NCI-H526 (cell line): ENCODE measurements at regions not wholly inside any gene's neighbourhood (a gene's known extent, or its start where the extent isn't known, plus 50 kb on each side); places are given as distances from the start of the nearest gene placed in this dataset.
"Not testable (repeated sequence)": the region's sequence is repeated elsewhere in the genome, so short reads cannot be mapped to it uniquely, and the experiment has no call there.

ENCODE experiments used
- DNase-seq, 2 experiments: peaks; one replicate each; lab custom pipeline; 2025; lab: John Stamatoyannopoulos, UW

- DNase-seq = not testable (repeated sequence)
These were observed 93.9 kb upstream of the TCF21 start for GRCh38 chr6:133795051-133795450.

GRCh38 chr6:133796235-133796634 lies 92.7 kb upstream of the TCF21 start:
- no peak for DNase-seq

GRCh38 chr6:133799043-133799442 lies 89.9 kb upstream of the TCF21 start:
- no peak for DNase-seq

GRCh38 chr6:133802861-133803260 lies 86.1 kb upstream of the TCF21 start:
- no peak for DNase-seq

- no peak for DNase-seq
These were observed 84.6 kb upstream of the TCF21 start for GRCh38 chr6:133804265-133804664.

- DNase-seq = no peak
These were observed 83.0 kb upstream of the TCF21 start for GRCh38 chr6:133805876-133806275.

GRCh38 chr6:133806382-133807140 lies 82.4 kb upstream of the TCF21 start:
- no peak for DNase-seq

GRCh38 chr6:133807501-133807900 lies 81.4 kb upstream of the TCF21 start:
- DNase-seq = no peak

- no peak for DNase-seq
These were observed 79.5 kb upstream of the TCF21 start for GRCh38 chr6:133809406-133809805.

- no peak for DNase-seq
These were observed 77.4 kb upstream of the TCF21 start for GRCh38 chr6:133811557-133811956.

- DNase-seq = not testable (repeated sequence)
These were observed 76.5 kb upstream of the TCF21 start for GRCh38 chr6:133812446-133812845.

- DNase-seq = no peak
These were observed 74.7 kb upstream of the TCF21 start for GRCh38 chr6:133814238-133814637.

GRCh38 chr6:133814797-133815196 lies 74.1 kb upstream of the TCF21 start:
- DNase-seq = no peak

- DNase-seq = no peak
These were observed 73.6 kb upstream of the TCF21 start for GRCh38 chr6:133815313-133815712.

- no peak for DNase-seq
These were observed 72.7 kb upstream of the TCF21 start for GRCh38 chr6:133816171-133816570.

- DNase-seq = peak in 1 of 2 experiments; percentile 47
These were observed 71.4 kb upstream of the TCF21 start for GRCh38 chr6:133817460-133818047.

GRCh38 chr6:133818320-133818719 lies 70.6 kb upstream of the TCF21 start:
- no peak for DNase-seq

GRCh38 chr6:133820208-133820607 lies 68.7 kb upstream of the TCF21 start:
- no peak for DNase-seq

GRCh38 chr6:133827766-133828165 lies 61.1 kb upstream of the TCF21 start:
- no peak for DNase-seq

GRCh38 chr6:133833949-133834359 lies 55.0 kb upstream of the TCF21 start:
- no peak for DNase-seq

GRCh38 chr6:133834472-133835170 lies 54.3 kb upstream of the TCF21 start:
- no peak for DNase-seq

GRCh38 chr6:133835901-133836300 lies 53.0 kb upstream of the TCF21 start:
- DNase-seq = no peak

GRCh38 chr6:133837801-133838349 lies 51.0 kb upstream of the TCF21 start:
- DNase-seq = peak; percentile 41 to 63
